ENCODE measurements at regions not wholly inside any gene's neighbourhood (a gene's known extent, or its start where the extent isn't known, plus 50 kb on each side); places are given as distances from the start of the nearest gene placed in this dataset.

DNA sequence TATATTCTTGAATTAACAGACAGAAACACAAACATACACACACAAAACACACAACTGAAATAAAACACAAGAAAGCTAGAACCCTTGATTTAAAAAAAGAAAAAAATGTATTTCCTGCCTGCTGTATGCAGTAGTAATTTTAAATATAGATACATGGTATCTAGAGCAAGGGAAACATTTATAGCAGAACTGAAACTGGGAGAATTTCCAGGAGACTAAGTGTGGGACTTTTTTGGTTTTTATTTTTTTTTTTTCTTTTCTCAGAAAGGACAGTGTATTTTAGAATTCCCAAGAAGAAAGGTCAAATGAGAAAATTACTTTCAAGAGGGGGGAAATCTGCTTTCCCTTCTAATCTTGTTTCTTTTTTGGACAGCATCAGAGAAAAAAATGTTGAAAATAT is 558.9 kb upstream of the PKDCC start:
- Histone ChIP-seq H4K20me1 (ENCODE audit: control insufficient read depth, extremely low read depth, insufficient read depth, low read length) (no peaks in the 10 kb centered on the region), H3K4me2 (ENCODE audit: extremely low read depth, insufficient read depth, low read length) (no peak overlapping the region), H3K9me3 (ENCODE audit: control insufficient read depth, insufficient read depth, low read depth, low read length) (no peaks in the 10 kb centered on the region), H3K4me3 (replicated peaks in 1 of 4; ENCODE audit: control extremely low read depth in 1 of 4, insufficient read depth in 1 of 4, low read depth in 3 of 4, low read length in 4 of 4) (no peak overlapping the region), H3K79me2 (ENCODE audit: control insufficient read depth, insufficient read depth, low read length) (no peaks in the 10 kb centered on the region), H3K27ac (ENCODE audit: insufficient read depth, low read length) (no peak overlapping the region), H3K27me3 (ENCODE audit: control insufficient read depth, insufficient read depth, low read length) (no peaks in the 10 kb centered on the region), H3K36me3 (ENCODE audit: control insufficient read depth, insufficient read depth, low read length) (no peaks in the 10 kb centered on the region), H2AFZ (ENCODE audit: low read length) (no peak overlapping the region), H3K4me1 (ENCODE audit: control insufficient read depth, extremely low read depth, insufficient read depth, low read length) (no peaks in the 10 kb centered on the region), H3K9ac (ENCODE audit: insufficient read depth, low read length) (no peak overlapping the region)
- no peak for DNase-seq (ENCODE audit: low read depth in 2 of 2)
- TF ChIP-seq CTCF (conservative IDR thresholded peaks at IDR 0.05 in 1 of 2, IDR thresholded peaks at IDR 0.05 in 1 of 2; ENCODE audit: low read depth in 1 of 2, low read length in 2 of 2), result no peak
- TF ChIP-seq EZH2 (IDR thresholded peaks at IDR 0.05; ENCODE audit: low read length, missing control alignments), result no peak

GRCh38 chr2:41489638-41490037 is 558.2 kb upstream of the PKDCC start:
- no peak for DNase-seq (ENCODE audit: low read depth in 2 of 2)
- H3K36me3 ChIP-seq (ENCODE audit: control insufficient read depth, insufficient read depth, low read length), result no peaks in the 10 kb centered on the region
- H3K79me2 ChIP-seq (ENCODE audit: control insufficient read depth, insufficient read depth, low read length), result no peaks in the 10 kb centered on the region
- H3K4me1 ChIP-seq (ENCODE audit: control insufficient read depth, extremely low read depth, insufficient read depth, low read length), result no peaks in the 10 kb centered on the region
- H3K27me3 ChIP-seq (ENCODE audit: control insufficient read depth, insufficient read depth, low read length), result no peaks in the 10 kb centered on the region
- no peak overlapping the region for H3K4me2 ChIP-seq (ENCODE audit: extremely low read depth, insufficient read depth, low read length)
- H2AFZ ChIP-seq (ENCODE audit: low read length), result no peak overlapping the region
- no peak overlapping the region for H3K9ac ChIP-seq (ENCODE audit: insufficient read depth, low read length)
- H4K20me1 ChIP-seq (ENCODE audit: control insufficient read depth, extremely low read depth, insufficient read depth, low read length), result no peaks in the 10 kb centered on the region
- TF ChIP-seq EZH2 (IDR thresholded peaks at IDR 0.05; ENCODE audit: low read length, missing control alignments), result no peak
- no peak for TF ChIP-seq CTCF (conservative IDR thresholded peaks at IDR 0.05 in 1 of 2, IDR thresholded peaks at IDR 0.05 in 1 of 2; ENCODE audit: low read depth in 1 of 2, low read length in 2 of 2)
- H3K27ac ChIP-seq (ENCODE audit: insufficient read depth, low read length), result no peak overlapping the region
- no peak overlapping the region for H3K4me3 ChIP-seq (replicated peaks in 1 of 4; ENCODE audit: control extremely low read depth in 1 of 4, insufficient read depth in 1 of 4, low read depth in 3 of 4, low read length in 4 of 4)
- H3K9me3 ChIP-seq (ENCODE audit: control insufficient read depth, insufficient read depth, low read depth, low read length), result no peaks in the 10 kb centered on the region

GRCh38 chr2:41495050-41495449 is 552.8 kb upstream of the PKDCC start:
- H4K20me1 ChIP-seq (ENCODE audit: control insufficient read depth, extremely low read depth, insufficient read depth, low read length), result no peaks in the 10 kb centered on the region
- no peaks in the 10 kb centered on the region for H3K4me1 ChIP-seq (ENCODE audit: control insufficient read depth, extremely low read depth, insufficient read depth, low read length)
- H3K27me3 ChIP-seq (ENCODE audit: control insufficient read depth, insufficient read depth, low read length), result no peaks in the 10 kb centered on the region
- TF ChIP-seq CTCF (conservative IDR thresholded peaks at IDR 0.05 in 1 of 2, IDR thresholded peaks at IDR 0.05 in 1 of 2; ENCODE audit: low read depth in 1 of 2, low read length in 2 of 2), result no peak
- TF ChIP-seq EZH2 (IDR thresholded peaks at IDR 0.05; ENCODE audit: low read length, missing control alignments), result no peak
- no peak overlapping the region for H3K9ac ChIP-seq (ENCODE audit: insufficient read depth, low read length)
- no peak overlapping the region for H3K4me2 ChIP-seq (ENCODE audit: extremely low read depth, insufficient read depth, low read length)
- no peak overlapping the region for H3K27ac ChIP-seq (ENCODE audit: insufficient read depth, low read length)
- H3K9me3 ChIP-seq (ENCODE audit: control insufficient read depth, insufficient read depth, low read depth, low read length), result no peaks in the 10 kb centered on the region
- no peaks in the 10 kb centered on the region for H3K36me3 ChIP-seq (ENCODE audit: control insufficient read depth, insufficient read depth, low read length)
- no peak overlapping the region for H2AFZ ChIP-seq (ENCODE audit: low read length)
- H3K79me2 ChIP-seq (ENCODE audit: control insufficient read depth, insufficient read depth, low read length), result no peaks in the 10 kb centered on the region
- DNase-seq (ENCODE audit: low read depth in 2 of 2), result peak in 1 of 2 donors; percentile 1
- no peak overlapping the region for H3K4me3 ChIP-seq (replicated peaks in 1 of 4; ENCODE audit: control extremely low read depth in 1 of 4, insufficient read depth in 1 of 4, low read depth in 3 of 4, low read length in 4 of 4)

All from fibroblast of lung (primary cell).